HG03460 (cell line): ENCODE measurements at regions not wholly inside any gene's neighbourhood (a gene's known extent, or its start where the extent isn't known, plus 50 kb on each side); places are given as distances from the start of the nearest gene placed in this dataset.

Experiments used
- ATAC-seq: cut with Tn5 transposase; IDR thresholded peaks from one replicate; pipeline ENCODE4 v1.9.1; 2021; ENCODE audit not compliant: unreplicated experiment

- no peak for ATAC-seq
These were observed 196.0 kb upstream of the PSMD7 start for GRCh38 chr16:74100395-74101326.

GRCh38 chr16:74099530-74099929, 197.1 kb upstream of the PSMD7 start:
- no peak for ATAC-seq

- ATAC-seq = no peak
These were observed 201.7 kb upstream of the PSMD7 start for GRCh38 chr16:74094962-74095361.

GRCh38 chr16:74094514-74094913, 202.1 kb upstream of the PSMD7 start:
- no peak for ATAC-seq

- no peak for ATAC-seq
These were observed 204.3 kb upstream of the PSMD7 start for GRCh38 chr16:74092336-74092735.

GRCh38 chr16:74090871-74091270, 205.7 kb upstream of the PSMD7 start:
- no peak for ATAC-seq

GRCh38 chr16:74083541-74083940, 213.1 kb upstream of the PSMD7 start:
- no peak for ATAC-seq

- no peak for ATAC-seq
These were observed 216.3 kb upstream of the PSMD7 start for GRCh38 chr16:74080311-74080710.

GRCh38 chr16:74079232-74079586, 217.4 kb upstream of the PSMD7 start:
- peak; percentile 72 for ATAC-seq

- ATAC-seq = peak; percentile 55
These were observed 217.9 kb upstream of the PSMD7 start for GRCh38 chr16:74078511-74079231.

- ATAC-seq = no peak
These were observed 220.0 kb upstream of the PSMD7 start for GRCh38 chr16:74076568-74076967.

- no peak for ATAC-seq
These were observed 221.2 kb upstream of the PSMD7 start for GRCh38 chr16:74075393-74075792.

GRCh38 chr16:74073456-74073855, 223.2 kb upstream of the PSMD7 start:
- no peak for ATAC-seq

GRCh38 chr16:74071996-74072535, 224.5 kb upstream of the PSMD7 start:
- ATAC-seq = no peak

GRCh38 chr16:74070237-74070636, 226.4 kb upstream of the PSMD7 start:
- no peak for ATAC-seq

- ATAC-seq = no peak
These were observed 232.4 kb upstream of the PSMD7 start for GRCh38 chr16:74064120-74064735.

- no peak for ATAC-seq
These were observed 242.8 kb upstream of the PSMD7 start for GRCh38 chr16:74053826-74054225.

GRCh38 chr16:74053312-74053711, 243.3 kb upstream of the PSMD7 start:
- no peak for ATAC-seq

GRCh38 chr16:74052016-74052415, 244.6 kb upstream of the PSMD7 start:
- ATAC-seq = no peak

- no peak for ATAC-seq
These were observed 247.6 kb upstream of the PSMD7 start for GRCh38 chr16:74049027-74049426.

GRCh38 chr16:74046524-74046923, 250.1 kb upstream of the PSMD7 start:
- no peak for ATAC-seq

- ATAC-seq = no peak
These were observed 251.1 kb upstream of the PSMD7 start for GRCh38 chr16:74045513-74045912.
